GM12878 (cell line): ENCODE measurements at regions not wholly inside any gene's neighbourhood (a gene's known extent, or its start where the extent isn't known, plus 50 kb on each side); places are given as distances from the start of the nearest gene placed in this dataset.

Experiments
- ATAC-seq: fragments of 200-7000 bp; cut with Tn5 transposase; 3 replicates; pipeline ENCODE4 v1.9.1; 2020; ENCODE audit warnings: mild to moderate bottlenecking, moderate library complexity
- BruUV-seq: library from RNA; stranded (reverse); fragments of 400-500 nt; replicated peaks from 2 replicates; lab custom pipeline; 2021; lab: Mats Ljungman, UMichigan
- CTCF ChIA-PET: fragments of 300-600 bp; sonication (Branson Sonifier 250); formaldehyde crosslinking; extraction: SDS; loops from one replicate; lab custom pipeline; 2021; ENCODE audit warnings: inconsistent platforms; lab: Yijun Ruan, JAX
- POLR2A ChIA-PET: fragments of 350-600 bp; formaldehyde crosslinking; extraction: SDS; loops from one replicate; lab custom pipeline; 2021; ENCODE audit warnings: inconsistent platforms; lab: Charles Lee
- RAD21 ChIA-PET: fragments of 300-600 bp; sonication (Branson Sonifier 250); formaldehyde crosslinking; loops from one replicate; lab custom pipeline; 2023; ENCODE audit warnings: antibody characterized with exemption; ENCODE audit not compliant: unreplicated experiment; lab: Charles Lee
- SMC1A ChIA-PET: fragments of 300-600 bp; sonication (Branson Sonifier 250); formaldehyde crosslinking; loops from one replicate; lab custom pipeline; 2023; ENCODE audit not compliant: unreplicated experiment, uncharacterized antibody; lab: Charles Lee
- DNase-seq: peaks from one replicate; pipeline ENCODE4 v3.0.0-alpha.2; 2011; ENCODE audit warnings: low read depth, low spot score
- FAIRE-seq: peaks from 3 replicates; lab custom pipeline; 2011; peaks lifted over from hg19 to GRCh38; lab: Jason Lieb, UNC
- H2AFZ ChIP-seq: 2 replicates; pipeline ENCODE4 v1.6.0; 2011; ENCODE audit warnings: low read depth, low read length, control low read depth; ENCODE audit not compliant: control insufficient read depth
- H3K27ac ChIP-seq: 2 replicates; pipeline ENCODE4 v1.5.1; 2011; ENCODE audit warnings: control low read depth; ENCODE audit not compliant: control insufficient read depth, insufficient read depth
- H3K27me3 ChIP-seq, 2 experiments: replicated peaks in 1 of 2; 2 replicates each; pipeline versions ENCODE4 v1.6.0 to v1.6.1; 2011; ENCODE audit warnings: low read length in 1 of 2; ENCODE audit not compliant: control insufficient read depth in 2 of 2, insufficient read depth in 2 of 2
- H3K36me3 ChIP-seq, 2 experiments: 2 replicates each; pipeline ENCODE4 v1.5.1; 2011; ENCODE audit warnings: low read length in 1 of 2; ENCODE audit not compliant: control insufficient read depth in 2 of 2, insufficient read depth in 2 of 2
- H3K4me1 ChIP-seq: 2 replicates; pipeline ENCODE4 v1.6.1; 2011; ENCODE audit warnings: mild to moderate bottlenecking, low read length, moderate library complexity, mixed read lengths; ENCODE audit not compliant: control insufficient read depth, insufficient read depth
- H3K4me2 ChIP-seq: 2 replicates; pipeline ENCODE4 v1.6.0; 2011; ENCODE audit warnings: control low read depth; ENCODE audit not compliant: control insufficient read depth, insufficient read depth
- H3K4me3 ChIP-seq: fragments of 200-600 bp; sonication (generic); 2 replicates; pipeline ENCODE4 v1.5.1; 2016
- H3K79me2 ChIP-seq: 2 replicates; pipeline ENCODE4 v1.6.0; 2011; ENCODE audit warnings: low read length; ENCODE audit not compliant: control insufficient read depth, insufficient read depth
- H3K9ac ChIP-seq: 2 replicates; pipeline ENCODE4 v1.8.0; 2011; ENCODE audit warnings: low read length, control low read depth, mixed read lengths; ENCODE audit not compliant: control insufficient read depth, insufficient read depth
- H3K9me3 ChIP-seq: replicated peaks from 3 replicates; pipeline ENCODE4 v1.5.1; 2011; ENCODE audit warnings: mild to moderate bottlenecking, low read length; ENCODE audit not compliant: control insufficient read depth, insufficient read depth
- H4K20me1 ChIP-seq: 2 replicates; pipeline ENCODE4 v1.6.0; 2011; ENCODE audit not compliant: control insufficient read depth, insufficient read depth
- BCL11A ChIP-seq: IDR thresholded peaks from 2 replicates; pipeline ENCODE4 v1.6.1; 2011; ENCODE audit warnings: low read depth, low read length
- CBX3 ChIP-seq: fragments of 200-600 bp; sonication (generic); IDR thresholded peaks from 2 replicates; pipeline ENCODE4 v1.6.1; 2016; ENCODE audit warnings: low read depth, borderline replicate concordance
- CREB1 ChIP-seq: IDR thresholded peaks from 2 replicates; pipeline ENCODE4 v1.6.1; 2012; ENCODE audit warnings: low read depth, mild to moderate bottlenecking, inconsistent platforms
- ESRRA ChIP-seq: IDR thresholded peaks from 2 replicates; pipeline ENCODE4 v1.6.1; 2012; ENCODE audit warnings: mild to moderate bottlenecking, low read length, improper control_type of control experiment
- FOXM1 ChIP-seq: IDR thresholded peaks from 2 replicates; pipeline ENCODE4 v1.6.1; 2012; ENCODE audit warnings: low read depth, mild to moderate bottlenecking, inconsistent platforms, low read length, moderate library complexity
- IKZF1 ChIP-seq: fragments of 450-650 bp; conservative IDR thresholded peaks from 2 replicates; pipeline ENCODE4 v1.6.1; 2017; ENCODE audit warnings: antibody characterized with exemption, mild to moderate bottlenecking
- IRF4 ChIP-seq: IDR thresholded peaks from 2 replicates; pipeline ENCODE4 v1.6.1; 2011; ENCODE audit warnings: low read depth, low read length
- KAT2A ChIP-seq: conservative IDR thresholded peaks from 2 replicates; pipeline ENCODE4 v1.6.1; 2011; ENCODE audit warnings: low read depth, low read length; ENCODE audit not compliant: control insufficient read depth
- MLLT1 ChIP-seq: fragments of 450-650 bp; IDR thresholded peaks from 2 replicates; pipeline ENCODE4 v1.6.1; 2016; ENCODE audit warnings: mild to moderate bottlenecking
- NRF1 ChIP-seq: conservative IDR thresholded peaks from 2 replicates; pipeline ENCODE4 v1.6.1; 2011; ENCODE audit warnings: mild to moderate bottlenecking, low read depth, low read length, improper control_type of control experiment
- POLR2AphosphoS5 ChIP-seq: IDR thresholded peaks from 2 replicates; pipeline ENCODE4 v1.6.1; 2011; ENCODE audit warnings: mild to moderate bottlenecking, low read length, inconsistent platforms
- TAF1 ChIP-seq: IDR thresholded peaks from 2 replicates; pipeline ENCODE4 v1.6.1; 2011; ENCODE audit warnings: mild to moderate bottlenecking, low read depth, low read length, borderline replicate concordance
- USF2 ChIP-seq: IDR thresholded peaks from 2 replicates; pipeline ENCODE4 v1.6.1; 2011; ENCODE audit warnings: low read depth, low read length, improper control_type of control experiment, borderline replicate concordance
- YBX1 ChIP-seq: fragments of 450-650 bp; IDR thresholded peaks from 2 replicates; pipeline ENCODE4 v1.6.1; 2016; ENCODE audit warnings: antibody characterized with exemption
- ZZZ3 ChIP-seq: IDR thresholded peaks from 2 replicates; pipeline ENCODE4 v1.6.1; 2011; ENCODE audit warnings: low read depth; ENCODE audit not compliant: control insufficient read depth, insufficient read length
- WGBS: methylation state at CpG from one replicate; pipeline ENCODE4 v1.1.6; 2016; ENCODE audit warnings: low lambda C conversion rate; ENCODE audit not compliant: insufficient replicate concordance, insufficient coverage; ENCODE audit errors: missing lambda C conversion rate; 5-methylcytosine and 5-hydroxymethylcytosine counted together
- in situ Hi-C: fragments of 300-500 bp; cut with MboI; formaldehyde crosslinking; loops from 9 replicates; pipeline ENCODE4 v1.14.3; 2018; ENCODE audit warnings: mixed read lengths
- intact Hi-C: fragments of 100-400 bp; cut with micrococcal nuclease; formaldehyde crosslinking; loops from one replicate; pipeline ENCODE4 v1.14.2; 2022; ENCODE audit not compliant: unreplicated experiment

GRCh38 chr4:11783588-11783987 lies 354.9 kb upstream of the HS3ST1 start (continued):
- TF ChIP-seq NRF1 (no peak), USF2 (no peak), POLR2AphosphoS5 (no peak), YBX1 (no peak), ESRRA (no peak), IKZF1 (no peak)

- H3K36me3 ChIP-seq = no peaks in the 10 kb centered on the region
- ChIA-PET SMC1A (no interaction called here), POLR2A (no interaction called here)
- no peaks in the 10 kb centered on the region for H3K27me3 ChIP-seq
- no peaks in the 10 kb centered on the region for H3K79me2 ChIP-seq
- H2AFZ ChIP-seq = no peak overlapping the region
- intact Hi-C loops = no loop called here
- no peak for DNase-seq
- H3K4me1 ChIP-seq = no peaks in the 10 kb centered on the region
- H3K9ac ChIP-seq = no peak overlapping the region
- H3K4me2 ChIP-seq = no peak overlapping the region
- 43% methylated on average over 5 of the region's 5 CpGs for WGBS
- no peak for TF ChIP-seq KAT2A
- TF ChIP-seq MLLT1 = no peak
- TF ChIP-seq FOXM1 = no peak
- no peak for TF ChIP-seq ZZZ3
- TF ChIP-seq CREB1 = no peak
- TF ChIP-seq IRF4 = no peak
- no peak for TF ChIP-seq TAF1
- TF ChIP-seq CBX3 = no peak
- TF ChIP-seq BCL11A = no peak
- TF ChIP-seq, all 136 proteins: peak for 0
- Histone ChIP-seq H3K9me3 (no peaks in the 10 kb centered on the region), H3K4me3 (no peak overlapping the region), H3K27ac (no peak overlapping the region), H4K20me1 (no peaks in the 10 kb centered on the region)
- in situ Hi-C loops = no loop called here
- BruUV-seq = no TSS peak
- FAIRE-seq (no peak), ATAC-seq (no peak)
- CTCF ChIA-PET = no interaction called here
- RAD21 ChIA-PET = no interaction called here
These were observed 354.2 kb upstream of the HS3ST1 start for GRCh38 chr4:11782859-11783258.
